Brain microvascular endothelial cell (primary cell): ENCODE measurements at regions not wholly inside any gene's neighbourhood (a gene's known extent, or its start where the extent isn't known, plus 50 kb on each side); places are given as distances from the start of the nearest gene placed in this dataset.

Experiments used
- DNase-seq: peaks from one replicate; pipeline ENCODE4 v3.0.0-alpha.2; 2020
- H3K27ac ChIP-seq: fragments of 250-450 bp; sonication (Bioruptor Pico); 2 replicates; pipeline ENCODE4 v1.5.1; 2020; ENCODE audit warnings: mild to moderate bottlenecking, moderate library complexity
- H3K27me3 ChIP-seq: fragments of 250-450 bp; sonication (Bioruptor Pico); replicated peaks from 2 replicates; pipeline ENCODE4 v1.5.1; 2020; ENCODE audit warnings: mild to moderate bottlenecking
- H3K36me3 ChIP-seq: fragments of 250-450 bp; sonication (Bioruptor Pico); replicated peaks from 2 replicates; pipeline ENCODE4 v1.5.1; 2020; ENCODE audit warnings: mild to moderate bottlenecking
- H3K4me3 ChIP-seq: 2 replicates; pipeline ENCODE4 v1.5.1; 2011; ENCODE audit warnings: low read depth, mild to moderate bottlenecking, control low read depth, low read length, moderate library complexity
- CTCF ChIP-seq: IDR thresholded peaks from 2 replicates; pipeline ENCODE4 v1.5.1; 2011; ENCODE audit warnings: low read depth, mild to moderate bottlenecking, moderate library complexity, low read length, control low read depth, inconsistent platforms; ENCODE audit errors: missing control alignments
- in situ Hi-C: cut with HindIII; loops from 2 replicates; pipeline ENCODE4 v1.10.0; 2017; ENCODE audit warnings: low sequenced_read_pairs, low pct_ligation_motif_present

- DNase-seq = peak; percentile 68
- H3K36me3 ChIP-seq = no peaks in the 10 kb centered on the region
- H3K27me3 ChIP-seq = no peaks in the 10 kb centered on the region
- TF ChIP-seq CTCF = peak; percentile 11
- in situ Hi-C loops = no loop called here
- H3K4me3 ChIP-seq = no peak overlapping the region
- H3K27ac ChIP-seq = no peak overlapping the region
Measured at GRCh38 chr17:37802712-37803416, 58.0 kb upstream of the HNF1B start.

- Histone ChIP-seq H3K27ac (no peak overlapping the region), H3K36me3 (no peaks in the 10 kb centered on the region), H3K4me3 (no peak overlapping the region), H3K27me3 (no peaks in the 10 kb centered on the region)
- no peak for TF ChIP-seq CTCF
- in situ Hi-C loops = no loop called here
- DNase-seq = no peak
Measured at GRCh38 chr17:37802061-37802595, 57.3 kb upstream of the HNF1B start.

GRCh38 chr17:37801171-37801570 is 56.3 kb upstream of the HNF1B start:
- in situ Hi-C loops = no loop called here
- DNase-seq = no peak
- TF ChIP-seq CTCF = no peak
- H3K27ac ChIP-seq = no peak overlapping the region
- H3K27me3 ChIP-seq = no peaks in the 10 kb centered on the region
- no peaks in the 10 kb centered on the region for H3K36me3 ChIP-seq
- no peak overlapping the region for H3K4me3 ChIP-seq

- TF ChIP-seq CTCF = no peak
- H3K27me3 ChIP-seq = no peaks in the 10 kb centered on the region
- H3K36me3 ChIP-seq = no peaks in the 10 kb centered on the region
- H3K27ac ChIP-seq = no peak overlapping the region
- no peak for DNase-seq
- H3K4me3 ChIP-seq = no peak overlapping the region
- in situ Hi-C loops = no loop called here
Measured at GRCh38 chr17:37797206-37797605, 52.3 kb upstream of the HNF1B start.

GRCh38 chr17:37796076-37796475 is 51.2 kb upstream of the HNF1B start:
- no peak for DNase-seq
- no peak for TF ChIP-seq CTCF
- H3K27ac ChIP-seq = no peak overlapping the region
- H3K4me3 ChIP-seq = no peak overlapping the region
- H3K36me3 ChIP-seq = no peaks in the 10 kb centered on the region
- no peaks in the 10 kb centered on the region for H3K27me3 ChIP-seq
- in situ Hi-C loops = no loop called here
